ENCODE measurements at regions not wholly inside any gene's neighbourhood (a gene's known extent, or its start where the extent isn't known, plus 50 kb on each side); places are given as distances from the start of the nearest gene placed in this dataset.
A peak's percentile ranks its signal among the peaks of the same experiment; 100 is the strongest.

- FAIRE-seq (no peak), DNase-seq (ENCODE audit: insufficient read length, low spot score) (no peak)
Observed at GRCh38 chr2:207256476-207257207, 90.9 kb upstream of the KLF7 start.

GRCh38 chr2:207257251-207258250 lies 91.8 kb upstream of the KLF7 start:
- FAIRE-seq (no peak), DNase-seq (ENCODE audit: insufficient read length, low spot score) (no peak)

GRCh38 chr2:207258263-207258991 lies 92.7 kb upstream of the KLF7 start:
- FAIRE-seq, result no peak
- DNase-seq (ENCODE audit: insufficient read length, low spot score), result no peak

GRCh38 chr2:207260021-207260420 lies 94.3 kb upstream of the KLF7 start:
- DNase-seq (ENCODE audit: insufficient read length, low spot score) (no peak), FAIRE-seq (no peak)

GRCh38 chr2:207260947-207261346 lies 95.2 kb upstream of the KLF7 start:
- FAIRE-seq (no peak), DNase-seq (ENCODE audit: insufficient read length, low spot score) (no peak)

GRCh38 chr2:207264310-207264709 lies 98.6 kb upstream of the KLF7 start:
- no peak for FAIRE-seq

GRCh38 chr2:207265332-207265731 lies 99.6 kb upstream of the KLF7 start:
- FAIRE-seq, result no peak
- DNase-seq (ENCODE audit: insufficient read length, low spot score), result no peak

More at GRCh38 chr2:207264310-207264709, 98.6 kb upstream of the KLF7 start:
- DNase-seq (ENCODE audit: insufficient read length, low spot score), result no peak

GRCh38 chr2:207265869-207266268 lies 100.1 kb upstream of the KLF7 start:
- DNase-seq (ENCODE audit: insufficient read length, low spot score) (no peak), FAIRE-seq (no peak)

GRCh38 chr2:207266648-207267047 lies 100.9 kb upstream of the KLF7 start:
- DNase-seq (ENCODE audit: insufficient read length, low spot score) (no peak), FAIRE-seq (no peak)

GRCh38 chr2:207269038-207269437 lies 103.3 kb upstream of the KLF7 start:
- DNase-seq (ENCODE audit: insufficient read length, low spot score) (no peak), FAIRE-seq (no peak)

- FAIRE-seq, result no peak
- DNase-seq (ENCODE audit: insufficient read length, low spot score), result no peak
Observed at GRCh38 chr2:207274530-207275189, 108.9 kb upstream of the KLF7 start.

- FAIRE-seq (no peak), DNase-seq (ENCODE audit: insufficient read length, low spot score) (no peak)
Observed at GRCh38 chr2:207275779-207276178, 110.0 kb upstream of the KLF7 start.

- no peak for DNase-seq (ENCODE audit: insufficient read length, low spot score)
- no peak for FAIRE-seq
Observed at GRCh38 chr2:207276248-207276647, 110.5 kb upstream of the KLF7 start.

- FAIRE-seq, result no peak
- DNase-seq (ENCODE audit: insufficient read length, low spot score), result no peak
Observed at GRCh38 chr2:207276858-207277257, 111.1 kb upstream of the KLF7 start.

- no peak for FAIRE-seq
- DNase-seq (ENCODE audit: insufficient read length, low spot score), result no peak
Observed at GRCh38 chr2:207279520-207279919, 113.8 kb upstream of the KLF7 start.

GRCh38 chr2:207281436-207281835 lies 115.7 kb upstream of the KLF7 start:
- no peak for FAIRE-seq
- DNase-seq (ENCODE audit: insufficient read length, low spot score), result no peak

- DNase-seq (ENCODE audit: insufficient read length, low spot score) (no peak), FAIRE-seq (no peak)
Observed at GRCh38 chr2:207282916-207283315, 117.2 kb upstream of the KLF7 start.

- FAIRE-seq (peak; percentile 80), DNase-seq (ENCODE audit: insufficient read length, low spot score) (no peak)
Observed at GRCh38 chr2:207283356-207283755, 117.6 kb upstream of the KLF7 start.

- DNase-seq (ENCODE audit: insufficient read length, low spot score) (no peak), FAIRE-seq (peak; percentile 37)
Observed at GRCh38 chr2:207284556-207285472, 119.1 kb upstream of the KLF7 start.

GRCh38 chr2:207285473-207285815 lies 119.7 kb upstream of the KLF7 start:
- DNase-seq (ENCODE audit: insufficient read length, low spot score) (no peak), FAIRE-seq (no peak)
